GM12878 (cell line): ENCODE measurements at regions not wholly inside any gene's neighbourhood (a gene's known extent, or its start where the extent isn't known, plus 50 kb on each side); places are given as distances from the start of the nearest gene placed in this dataset.

Experiments used
- ATAC-seq: fragments of 200-7000 bp; cut with Tn5 transposase; 3 replicates; pipeline ENCODE4 v1.9.1; 2020; ENCODE audit warnings: mild to moderate bottlenecking, moderate library complexity
- BruUV-seq: library from RNA; stranded (reverse); fragments of 400-500 nt; replicated peaks from 2 replicates; lab custom pipeline; 2021; lab: Mats Ljungman, UMichigan
- CTCF ChIA-PET: fragments of 300-600 bp; sonication (Branson Sonifier 250); formaldehyde crosslinking; extraction: SDS; loops from one replicate; lab custom pipeline; 2021; ENCODE audit warnings: inconsistent platforms; lab: Yijun Ruan, JAX
- POLR2A ChIA-PET: fragments of 350-600 bp; formaldehyde crosslinking; extraction: SDS; loops from one replicate; lab custom pipeline; 2021; ENCODE audit warnings: inconsistent platforms; lab: Charles Lee
- RAD21 ChIA-PET: fragments of 300-600 bp; sonication (Branson Sonifier 250); formaldehyde crosslinking; loops from one replicate; lab custom pipeline; 2023; ENCODE audit warnings: antibody characterized with exemption; ENCODE audit not compliant: unreplicated experiment; lab: Charles Lee
- SMC1A ChIA-PET: fragments of 300-600 bp; sonication (Branson Sonifier 250); formaldehyde crosslinking; loops from one replicate; lab custom pipeline; 2023; ENCODE audit not compliant: unreplicated experiment, uncharacterized antibody; lab: Charles Lee
- DNase-seq: peaks from one replicate; pipeline ENCODE4 v3.0.0-alpha.2; 2011; ENCODE audit warnings: low read depth, low spot score
- FAIRE-seq: peaks from 3 replicates; lab custom pipeline; 2011; peaks lifted over from hg19 to GRCh38; lab: Jason Lieb, UNC
- H2AFZ ChIP-seq: 2 replicates; pipeline ENCODE4 v1.6.0; 2011; ENCODE audit warnings: low read depth, low read length, control low read depth; ENCODE audit not compliant: control insufficient read depth
- H3K27ac ChIP-seq: 2 replicates; pipeline ENCODE4 v1.5.1; 2011; ENCODE audit warnings: control low read depth; ENCODE audit not compliant: control insufficient read depth, insufficient read depth
- H3K27me3 ChIP-seq, 2 experiments: replicated peaks in 1 of 2; 2 replicates each; pipeline versions ENCODE4 v1.6.0 to v1.6.1; 2011; ENCODE audit warnings: low read length in 1 of 2; ENCODE audit not compliant: control insufficient read depth in 2 of 2, insufficient read depth in 2 of 2
- H3K36me3 ChIP-seq, 2 experiments: 2 replicates each; pipeline ENCODE4 v1.5.1; 2011; ENCODE audit warnings: low read length in 1 of 2; ENCODE audit not compliant: control insufficient read depth in 2 of 2, insufficient read depth in 2 of 2
- H3K4me1 ChIP-seq: 2 replicates; pipeline ENCODE4 v1.6.1; 2011; ENCODE audit warnings: mild to moderate bottlenecking, low read length, moderate library complexity, mixed read lengths; ENCODE audit not compliant: control insufficient read depth, insufficient read depth
- H3K4me2 ChIP-seq: 2 replicates; pipeline ENCODE4 v1.6.0; 2011; ENCODE audit warnings: control low read depth; ENCODE audit not compliant: control insufficient read depth, insufficient read depth
- H3K4me3 ChIP-seq: fragments of 200-600 bp; sonication (generic); 2 replicates; pipeline ENCODE4 v1.5.1; 2016
- H3K79me2 ChIP-seq: 2 replicates; pipeline ENCODE4 v1.6.0; 2011; ENCODE audit warnings: low read length; ENCODE audit not compliant: control insufficient read depth, insufficient read depth
- H3K9ac ChIP-seq: 2 replicates; pipeline ENCODE4 v1.8.0; 2011; ENCODE audit warnings: low read length, control low read depth, mixed read lengths; ENCODE audit not compliant: control insufficient read depth, insufficient read depth
- H3K9me3 ChIP-seq: replicated peaks from 3 replicates; pipeline ENCODE4 v1.5.1; 2011; ENCODE audit warnings: mild to moderate bottlenecking, low read length; ENCODE audit not compliant: control insufficient read depth, insufficient read depth
- H4K20me1 ChIP-seq: 2 replicates; pipeline ENCODE4 v1.6.0; 2011; ENCODE audit not compliant: control insufficient read depth, insufficient read depth
- EZH2 ChIP-seq: IDR thresholded peaks from 2 replicates; pipeline ENCODE4 v1.6.1; 2012; ENCODE audit warnings: low read depth, mild to moderate bottlenecking, control low read depth, inconsistent platforms, low read length, borderline replicate concordance; ENCODE audit not compliant: control insufficient read depth
- NFXL1 ChIP-seq: fragments of 450-650 bp; IDR thresholded peaks from 2 replicates; pipeline ENCODE4 v1.6.1; 2017; ENCODE audit warnings: antibody characterized with exemption, mild to moderate bottlenecking, borderline replicate concordance
- NFYA ChIP-seq: IDR thresholded peaks from 2 replicates; pipeline ENCODE4 v1.6.1; 2011; ENCODE audit warnings: low read depth, mild to moderate bottlenecking, low read length, improper control_type of control experiment, borderline replicate concordance
- WGBS: methylation state at CpG from one replicate; pipeline ENCODE4 v1.1.6; 2016; ENCODE audit warnings: low lambda C conversion rate; ENCODE audit not compliant: insufficient replicate concordance, insufficient coverage; ENCODE audit errors: missing lambda C conversion rate; 5-methylcytosine and 5-hydroxymethylcytosine counted together
- in situ Hi-C: fragments of 300-500 bp; cut with MboI; formaldehyde crosslinking; loops from 9 replicates; pipeline ENCODE4 v1.14.3; 2018; ENCODE audit warnings: mixed read lengths
- intact Hi-C: fragments of 100-400 bp; cut with micrococcal nuclease; formaldehyde crosslinking; loops from one replicate; pipeline ENCODE4 v1.14.2; 2022; ENCODE audit not compliant: unreplicated experiment
- TF ChIP-seq, protein P1 (sequence below): fragments of 150-350 bp; IDR thresholded peaks from 2 replicates; pipeline ENCODE4 v1.6.1; 2016; ENCODE audit warnings: low read depth, low read length
- TF ChIP-seq, protein P2 (sequence below): IDR thresholded peaks from 2 replicates; pipeline ENCODE4 v1.6.1; 2012; ENCODE audit warnings: mild to moderate bottlenecking, low read depth, low read length

DNA sequence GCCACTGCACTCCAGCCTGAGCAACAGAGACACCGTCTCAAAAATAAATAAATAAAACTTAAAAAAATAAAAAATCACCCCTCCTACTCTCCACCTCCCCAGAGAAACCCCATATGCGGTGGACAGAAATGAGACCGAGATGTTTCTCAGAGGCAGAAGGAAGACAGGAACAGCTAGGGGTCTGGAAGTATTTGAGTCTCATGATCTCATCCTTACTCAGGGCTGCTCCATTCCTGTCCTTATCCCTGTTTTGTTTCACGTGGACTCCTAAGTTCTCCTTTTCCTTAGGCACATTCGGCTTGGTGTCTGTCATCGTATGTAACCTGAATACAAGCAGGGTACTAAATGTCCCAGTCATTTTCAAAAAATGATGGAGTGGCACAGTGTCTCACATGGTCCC lies 76.1 kb downstream of the C9orf50 start:
- BruUV-seq = no TSS peak
- ChIA-PET CTCF (no interaction called here), SMC1A (interaction anchor here (0.6 kb wide), 1 partner anchor 20 kb away, joined by 3 read pairs; no protein-coding TSS in a partner anchor), POLR2A (no interaction called here), RAD21 (no interaction called here)
- intact Hi-C loops = no loop called here
- Histone ChIP-seq H3K9ac (no peak overlapping the region), H3K4me1 (no peaks in the 10 kb centered on the region), H4K20me1 (no peaks in the 10 kb centered on the region), H3K9me3 (no peaks in the 10 kb centered on the region; the same call in 2 of the 3 replicates), H3K4me3 (no peak overlapping the region), H3K27me3 (peaks cover 0 to 3% of the 10 kb centered on the region in 2 experiments; a peak in 1 of 4 replicates), H3K36me3 (no peaks in the 10 kb centered on the region), H3K27ac (no peak overlapping the region), H2AFZ (no peak overlapping the region), H3K4me2 (no peak overlapping the region), H3K79me2 (no peaks in the 10 kb centered on the region)
- in situ Hi-C loops = no loop called here
- WGBS = 62% methylated on average over 6 of the region's 6 CpGs
- ATAC-seq (no peak), FAIRE-seq (no peak), DNase-seq (no peak)
- no peak for TF ChIP-seq NFYA
- TF ChIP-seq NFXL1 = no peak

GRCh38 chr9:129542741-129543140 lies 78.2 kb downstream of the C9orf50 start:
- H3K27ac ChIP-seq = no peak overlapping the region
- no peak overlapping the region for H2AFZ ChIP-seq
- peaks cover 3% of the 10 kb centered on the region; the same call in 2 of the 3 replicates for H3K9me3 ChIP-seq
- WGBS = 9% methylated on average over 4 of the region's 4 CpGs
- H3K4me2 ChIP-seq = no peak overlapping the region
- no peak overlapping the region for H3K4me3 ChIP-seq
- H4K20me1 ChIP-seq = no peaks in the 10 kb centered on the region
- ATAC-seq (no peak), DNase-seq (no peak), FAIRE-seq (no peak)
- H3K36me3 ChIP-seq = no peaks in the 10 kb centered on the region
- no peaks in the 10 kb centered on the region for H3K27me3 ChIP-seq
- no peak overlapping the region for H3K9ac ChIP-seq
- no TSS peak for BruUV-seq
- no peaks in the 10 kb centered on the region for H3K79me2 ChIP-seq
- intact Hi-C loops (no loop called here), in situ Hi-C loops (no loop called here)
- POLR2A ChIA-PET = interaction anchor here (0.6 kb wide), 1 partner anchor 17 kb away, joined by 3 read pairs; no protein-coding TSS in a partner anchor
- SMC1A ChIA-PET = no interaction called here
- CTCF ChIA-PET = no interaction called here
- RAD21 ChIA-PET = no interaction called here
- H3K4me1 ChIP-seq = no peaks in the 10 kb centered on the region
- TF ChIP-seq EZH2 = no peak
- TF ChIP-seq, protein P1, sequence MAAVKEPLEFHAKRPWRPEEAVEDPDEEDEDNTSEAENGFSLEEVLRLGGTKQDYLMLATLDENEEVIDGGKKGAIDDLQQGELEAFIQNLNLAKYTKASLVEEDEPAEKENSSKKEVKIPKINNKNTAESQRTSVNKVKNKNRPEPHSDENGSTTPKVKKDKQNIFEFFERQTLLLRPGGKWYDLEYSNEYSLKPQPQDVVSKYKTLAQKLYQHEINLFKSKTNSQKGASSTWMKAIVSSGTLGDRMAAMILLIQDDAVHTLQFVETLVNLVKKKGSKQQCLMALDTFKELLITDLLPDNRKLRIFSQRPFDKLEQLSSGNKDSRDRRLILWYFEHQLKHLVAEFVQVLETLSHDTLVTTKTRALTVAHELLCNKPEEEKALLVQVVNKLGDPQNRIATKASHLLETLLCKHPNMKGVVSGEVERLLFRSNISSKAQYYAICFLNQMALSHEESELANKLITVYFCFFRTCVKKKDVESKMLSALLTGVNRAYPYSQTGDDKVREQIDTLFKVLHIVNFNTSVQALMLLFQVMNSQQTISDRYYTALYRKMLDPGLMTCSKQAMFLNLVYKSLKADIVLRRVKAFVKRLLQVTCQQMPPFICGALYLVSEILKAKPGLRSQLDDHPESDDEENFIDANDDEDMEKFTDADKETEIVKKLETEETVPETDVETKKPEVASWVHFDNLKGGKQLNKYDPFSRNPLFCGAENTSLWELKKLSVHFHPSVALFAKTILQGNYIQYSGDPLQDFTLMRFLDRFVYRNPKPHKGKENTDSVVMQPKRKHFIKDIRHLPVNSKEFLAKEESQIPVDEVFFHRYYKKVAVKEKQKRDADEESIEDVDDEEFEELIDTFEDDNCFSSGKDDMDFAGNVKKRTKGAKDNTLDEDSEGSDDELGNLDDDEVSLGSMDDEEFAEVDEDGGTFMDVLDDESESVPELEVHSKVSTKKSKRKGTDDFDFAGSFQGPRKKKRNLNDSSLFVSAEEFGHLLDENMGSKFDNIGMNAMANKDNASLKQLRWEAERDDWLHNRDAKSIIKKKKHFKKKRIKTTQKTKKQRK = no peak
- TF ChIP-seq, protein P2, sequence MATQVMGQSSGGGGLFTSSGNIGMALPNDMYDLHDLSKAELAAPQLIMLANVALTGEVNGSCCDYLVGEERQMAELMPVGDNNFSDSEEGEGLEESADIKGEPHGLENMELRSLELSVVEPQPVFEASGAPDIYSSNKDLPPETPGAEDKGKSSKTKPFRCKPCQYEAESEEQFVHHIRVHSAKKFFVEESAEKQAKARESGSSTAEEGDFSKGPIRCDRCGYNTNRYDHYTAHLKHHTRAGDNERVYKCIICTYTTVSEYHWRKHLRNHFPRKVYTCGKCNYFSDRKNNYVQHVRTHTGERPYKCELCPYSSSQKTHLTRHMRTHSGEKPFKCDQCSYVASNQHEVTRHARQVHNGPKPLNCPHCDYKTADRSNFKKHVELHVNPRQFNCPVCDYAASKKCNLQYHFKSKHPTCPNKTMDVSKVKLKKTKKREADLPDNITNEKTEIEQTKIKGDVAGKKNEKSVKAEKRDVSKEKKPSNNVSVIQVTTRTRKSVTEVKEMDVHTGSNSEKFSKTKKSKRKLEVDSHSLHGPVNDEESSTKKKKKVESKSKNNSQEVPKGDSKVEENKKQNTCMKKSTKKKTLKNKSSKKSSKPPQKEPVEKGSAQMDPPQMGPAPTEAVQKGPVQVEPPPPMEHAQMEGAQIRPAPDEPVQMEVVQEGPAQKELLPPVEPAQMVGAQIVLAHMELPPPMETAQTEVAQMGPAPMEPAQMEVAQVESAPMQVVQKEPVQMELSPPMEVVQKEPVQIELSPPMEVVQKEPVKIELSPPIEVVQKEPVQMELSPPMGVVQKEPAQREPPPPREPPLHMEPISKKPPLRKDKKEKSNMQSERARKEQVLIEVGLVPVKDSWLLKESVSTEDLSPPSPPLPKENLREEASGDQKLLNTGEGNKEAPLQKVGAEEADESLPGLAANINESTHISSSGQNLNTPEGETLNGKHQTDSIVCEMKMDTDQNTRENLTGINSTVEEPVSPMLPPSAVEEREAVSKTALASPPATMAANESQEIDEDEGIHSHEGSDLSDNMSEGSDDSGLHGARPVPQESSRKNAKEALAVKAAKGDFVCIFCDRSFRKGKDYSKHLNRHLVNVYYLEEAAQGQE = no peak
